GM19351 (cell line): ENCODE measurements at regions not wholly inside any gene's neighbourhood (a gene's known extent, or its start where the extent isn't known, plus 50 kb on each side); places are given as distances from the start of the nearest gene placed in this dataset.

Source experiments
- ATAC-seq: cut with Tn5 transposase; IDR thresholded peaks from one replicate; pipeline ENCODE4 v1.9.1; 2021; ENCODE audit warnings: mild to moderate bottlenecking, moderate library complexity; ENCODE audit not compliant: unreplicated experiment

GRCh38 chr9:78839252-78839651 is 542.3 kb downstream of the PSAT1 start:
- ATAC-seq = no peak

DNA sequence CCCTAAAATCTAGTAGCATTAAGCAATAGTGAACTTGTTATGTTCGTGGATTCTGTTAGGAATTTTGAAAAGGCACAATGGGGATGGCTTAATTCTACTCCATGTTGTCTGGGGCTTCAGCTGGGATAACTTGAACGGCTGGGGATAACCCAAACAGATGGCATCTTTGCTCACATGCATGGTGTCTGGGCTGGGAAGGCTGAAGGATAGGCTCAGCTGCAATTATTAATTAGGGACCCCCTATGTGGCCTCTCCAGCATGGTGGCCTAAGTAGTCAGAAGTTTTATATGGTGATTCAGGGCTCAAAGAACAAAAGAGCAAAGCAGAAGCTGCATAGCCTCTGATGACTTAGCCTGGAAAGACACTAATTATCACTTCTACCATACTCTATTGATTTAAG is 551.1 kb downstream of the PSAT1 start:
- no peak for ATAC-seq

DNA sequence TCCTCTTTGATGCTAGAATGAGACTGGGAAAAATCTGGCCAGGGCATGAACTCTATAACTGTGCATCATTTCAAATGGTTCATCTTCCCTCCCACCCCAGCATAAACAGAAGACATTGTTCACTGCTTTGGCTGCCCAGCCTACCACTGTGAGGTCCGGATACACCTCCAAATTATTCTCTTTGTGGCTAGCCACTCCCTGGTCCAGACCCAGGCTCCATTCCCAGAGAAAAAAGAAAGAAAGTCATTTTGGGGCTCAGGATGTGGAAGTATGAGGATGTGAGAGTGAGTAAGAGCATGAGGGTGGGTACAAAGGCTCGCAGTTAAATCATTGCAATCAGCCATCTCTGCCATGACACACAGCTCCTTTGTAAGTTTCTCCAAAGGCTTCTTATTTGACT is 559.2 kb downstream of the PSAT1 start:
- ATAC-seq = no peak

GRCh38 chr9:78856781-78857180 is 559.9 kb downstream of the PSAT1 start:
- no peak for ATAC-seq

- no peak for ATAC-seq
Observed at GRCh38 chr9:78857373-78858225, 560.7 kb downstream of the PSAT1 start.

DNA sequence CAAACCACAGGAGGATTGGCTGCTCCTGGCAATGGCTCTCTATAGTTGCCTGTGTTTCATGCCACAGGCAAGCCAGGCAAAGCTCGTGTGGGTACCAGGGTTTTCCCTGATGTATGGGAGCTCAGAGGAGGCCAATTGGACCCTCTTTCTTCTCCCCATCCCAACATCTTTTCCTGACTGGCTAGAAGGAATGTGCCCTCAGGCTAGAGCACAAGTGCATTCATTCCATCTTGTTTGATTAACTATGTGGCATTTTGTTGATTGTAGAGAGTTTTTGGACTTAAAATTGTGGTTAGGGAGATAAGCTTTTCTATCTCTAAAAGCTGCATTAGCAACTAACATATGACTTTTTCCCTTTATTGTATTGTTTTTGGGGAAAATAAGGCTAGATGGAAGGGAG is 561.3 kb downstream of the PSAT1 start:
- no peak for ATAC-seq

GRCh38 chr9:78860801-78861475 is 564.0 kb downstream of the PSAT1 start:
- ATAC-seq = no peak

- no peak for ATAC-seq
Observed at GRCh38 chr9:78863531-78863930, 566.6 kb downstream of the PSAT1 start.

DNA sequence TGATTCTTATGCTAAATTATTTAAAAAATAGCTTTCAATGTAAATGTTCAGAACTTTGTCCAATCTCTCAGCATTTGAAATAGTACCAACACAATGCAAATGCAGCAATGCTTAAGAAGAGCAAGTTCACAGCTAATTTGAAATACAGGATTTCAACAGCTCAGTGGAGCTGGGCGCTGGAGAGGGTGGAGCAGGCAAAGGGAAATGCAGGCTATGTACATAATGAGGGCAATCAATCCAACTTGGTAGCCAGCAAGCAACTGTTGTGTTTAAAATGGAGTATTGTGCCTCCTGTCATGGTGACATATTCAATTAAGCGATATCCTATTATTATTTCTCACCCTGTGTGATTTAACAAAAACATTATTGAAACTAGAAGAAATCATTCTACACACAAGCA is 568.8 kb downstream of the PSAT1 start:
- ATAC-seq = no peak

DNA sequence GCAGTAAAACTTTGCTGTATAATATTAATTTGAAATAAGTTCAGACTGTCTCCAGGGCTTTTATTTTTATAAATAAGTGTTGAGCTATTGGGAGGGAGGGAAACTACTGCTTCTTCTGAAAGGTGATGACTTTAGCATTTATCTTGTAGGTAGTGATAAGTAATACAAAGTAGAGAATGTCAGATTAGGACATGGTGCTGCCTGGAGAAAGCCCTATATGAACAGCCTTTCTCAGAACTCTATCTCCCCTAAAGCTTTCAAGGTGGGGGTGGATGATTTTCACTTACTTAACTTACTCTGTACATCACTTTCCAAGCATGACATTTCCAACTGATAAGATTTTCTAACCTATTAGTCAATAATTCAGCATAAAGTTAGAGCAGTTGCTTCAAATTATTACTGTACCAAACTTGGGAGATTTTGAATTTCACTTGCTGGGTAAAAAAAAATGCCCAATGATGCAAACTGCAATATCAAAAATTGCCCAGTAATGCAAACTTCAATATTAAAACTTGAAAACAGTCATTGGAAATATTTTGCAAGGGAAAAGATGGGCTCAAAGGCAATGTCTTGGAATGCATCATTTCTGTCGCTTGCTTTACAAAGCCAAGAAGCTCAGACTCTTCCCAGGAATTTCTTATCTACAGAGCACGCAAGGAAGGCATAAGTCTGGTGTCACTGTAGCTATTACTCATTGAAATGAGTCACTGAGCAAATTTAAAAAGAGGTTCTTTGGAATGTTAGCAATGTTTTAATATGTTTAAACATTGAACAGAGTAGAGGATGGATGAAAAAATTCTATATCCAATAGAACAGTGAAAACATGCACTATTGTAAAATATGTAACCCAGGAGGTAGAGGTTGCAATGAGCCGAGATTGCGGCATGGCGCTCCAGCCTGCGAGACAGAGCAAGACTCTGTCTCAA is 569.5 kb downstream of the PSAT1 start:
- no peak for ATAC-seq

GRCh38 chr9:78871086-78871451 is 574.1 kb downstream of the PSAT1 start:
- no peak for ATAC-seq

- no peak for ATAC-seq
Observed at GRCh38 chr9:78871452-78872331, 574.8 kb downstream of the PSAT1 start.

DNA sequence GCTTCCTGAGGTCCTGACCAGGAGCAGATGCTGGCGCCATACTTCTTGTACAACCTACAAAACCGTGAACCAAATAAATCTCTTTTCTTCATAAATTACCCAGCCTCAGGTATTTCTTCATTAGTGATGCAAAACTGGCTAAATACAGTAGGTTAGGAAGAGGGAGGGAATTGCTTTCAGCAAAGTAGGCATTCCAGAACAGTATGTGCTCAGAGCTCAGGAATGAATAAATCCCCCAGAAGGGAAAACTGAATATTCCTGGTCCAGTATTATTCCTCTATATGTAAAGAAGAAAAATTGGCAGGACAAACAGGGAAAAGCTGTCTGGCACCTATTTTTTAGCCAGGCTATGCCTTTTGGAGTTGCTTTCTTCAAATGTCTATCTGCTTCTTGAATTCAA is 577.1 kb downstream of the PSAT1 start:
- no peak for ATAC-seq

GRCh38 chr9:78879324-78880100 is 582.6 kb downstream of the PSAT1 start:
- ATAC-seq = no peak

DNA sequence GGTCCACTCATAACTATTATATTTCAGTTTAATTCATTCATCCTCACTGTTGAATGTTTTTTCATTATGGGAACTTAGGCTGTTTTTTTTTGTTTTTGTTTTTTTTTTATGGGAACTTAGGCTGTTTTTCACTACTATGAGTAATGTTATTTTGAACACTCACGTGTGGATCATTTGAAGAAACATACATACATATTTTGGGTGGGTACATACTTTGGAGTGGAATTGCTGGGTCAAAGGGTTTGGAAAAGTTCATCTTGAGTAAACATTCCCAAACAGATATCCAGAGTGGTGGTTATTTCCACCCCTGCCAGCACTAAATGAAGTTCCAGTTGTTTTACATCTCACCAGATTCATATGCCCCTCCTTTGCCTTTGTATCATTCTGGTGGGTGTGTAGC is 584.4 kb downstream of the PSAT1 start:
- ATAC-seq = no peak

DNA sequence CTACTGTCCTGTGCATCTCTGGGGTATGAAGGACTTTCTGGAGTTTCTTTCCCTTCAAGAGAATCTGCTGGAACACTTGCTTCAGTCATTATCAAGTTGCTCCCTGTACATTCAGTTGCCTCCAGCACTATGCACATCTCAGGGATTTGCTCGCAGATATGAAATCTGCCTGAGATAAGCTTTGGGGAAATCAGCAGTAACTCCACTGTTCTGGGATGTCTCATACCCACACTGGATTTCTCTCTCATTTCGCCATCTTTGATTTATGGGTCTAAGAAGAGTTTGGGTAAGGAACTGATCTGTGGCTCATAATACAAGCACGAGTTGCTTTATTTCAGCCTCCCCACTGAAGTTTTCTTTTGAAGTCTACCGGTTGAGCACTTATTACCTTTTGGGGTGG is 585.6 kb downstream of the PSAT1 start:
- ATAC-seq = no peak

DNA sequence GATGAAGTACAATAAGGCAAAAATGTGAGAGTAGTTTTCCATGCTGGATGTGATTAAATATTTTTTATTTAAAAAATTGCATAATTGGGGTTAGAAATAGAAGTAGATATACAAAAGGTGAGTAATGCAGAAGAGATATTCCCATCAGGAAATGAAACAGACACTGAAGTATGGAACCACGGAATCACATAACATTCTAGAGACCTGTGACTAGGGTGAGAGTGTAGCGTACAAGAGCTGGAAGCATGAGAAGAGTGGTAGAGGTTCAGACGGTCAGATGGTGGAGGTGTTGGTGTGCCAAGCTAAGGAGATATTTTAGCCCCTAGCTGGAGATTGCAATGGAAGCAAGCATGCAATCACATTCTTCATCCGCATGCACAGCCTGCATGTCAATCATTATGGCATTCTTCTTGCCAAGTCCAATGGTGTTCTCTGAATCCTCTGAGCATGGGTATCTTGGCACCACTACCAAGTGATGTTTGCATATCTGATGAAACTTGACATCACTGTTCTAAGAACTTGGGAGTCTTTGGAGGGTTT is 587.8 kb downstream of the PSAT1 start:
- no peak for ATAC-seq

GRCh38 chr9:78892182-78892581 is 595.3 kb downstream of the PSAT1 start:
- ATAC-seq = no peak

- no peak for ATAC-seq
Observed at GRCh38 chr9:78892769-78893168, 595.8 kb downstream of the PSAT1 start.
